B cell (primary cell): ENCODE measurements at regions not wholly inside any gene's neighbourhood (a gene's known extent, or its start where the extent isn't known, plus 50 kb on each side); places are given as distances from the start of the nearest gene placed in this dataset.

Experiments used
- ATAC-seq: fragments of 200-7000 bp; cut with Tn5 transposase; one replicate; pipeline ENCODE4 v1.10.0; 2021; ENCODE audit warnings: low read depth, mild to moderate bottlenecking, moderate number of reproducible peaks, moderate library complexity
- CTCF ChIA-PET: fragments of 350-600 bp; sonication (Branson Sonifier 250); formaldehyde crosslinking; loops from one replicate; lab custom pipeline; 2021; ENCODE audit warnings: antibody characterized with exemption, inconsistent platforms; lab: Charles Lee
- POLR2A ChIA-PET: fragments of 350-600 bp; sonication (Branson Sonifier 250); formaldehyde crosslinking; loops from one replicate; lab custom pipeline; 2021; ENCODE audit warnings: antibody characterized with exemption; lab: Charles Lee
- DNase-seq: peaks from one replicate; pipeline ENCODE4 v3.0.0; 2013
- H2AFZ ChIP-seq: 2 replicates; pipeline ENCODE4 v1.6.1; 2012; ENCODE audit warnings: mild to moderate bottlenecking, low read depth, low read length; ENCODE audit not compliant: insufficient read depth, poor library complexity, severe bottlenecking
- H3K27ac ChIP-seq, 2 donors: 1 replicate in 1 of 2; 2 replicates in 1 of 2; pipeline ENCODE4 v1.5.1; 2012 to 2013; ENCODE audit warnings: low read length in 2 of 2, mild to moderate bottlenecking in 2 of 2, moderate library complexity in 1 of 2
- H3K27me3 ChIP-seq, 4 experiments: fragments of 200-600 bp in 1 of 4; sonication (generic) in 1 of 4; replicated peaks in 1 of 4; 1 replicate in 2 of 4; 2 replicates in 2 of 4; pipeline versions ENCODE4 v1.6.1 to v1.7.0; 2013 to 2016; ENCODE audit warnings: low read length in 3 of 4, mild to moderate bottlenecking in 2 of 4, mixed read lengths in 1 of 4, moderate library complexity in 1 of 4; ENCODE audit not compliant: insufficient read depth in 4 of 4, control insufficient read depth in 3 of 4; ENCODE audit errors: control extremely low read depth in 1 of 4
- H3K36me3 ChIP-seq, 2 experiments: replicated peaks in 1 of 2; 1 replicate in 1 of 2; 2 replicates in 1 of 2; pipeline versions ENCODE4 v1.6.1 to v1.7.1; 2013; ENCODE audit warnings: low read length in 1 of 2; ENCODE audit not compliant: insufficient read depth in 2 of 2, control insufficient read depth in 1 of 2; ENCODE audit errors: control extremely low read depth in 1 of 2, extremely low read depth in 1 of 2
- H3K4me1 ChIP-seq, 2 donors: fragments of 200-600 bp in 1 of 2; sonication (generic) in 1 of 2; 1 replicate in 1 of 2; 2 replicates in 1 of 2; pipeline versions ENCODE4 v1.5.1 to v1.6.1; 2013 to 2017; ENCODE audit warnings: low read length in 2 of 2; ENCODE audit not compliant: control insufficient read depth in 2 of 2, insufficient read depth in 2 of 2
- H3K4me2 ChIP-seq: replicated peaks from 2 replicates; pipeline ENCODE3; 2012; ENCODE audit warnings: mild to moderate bottlenecking, low read depth, low read length; ENCODE audit not compliant: poor library complexity, severe bottlenecking
- H3K4me3 ChIP-seq, 5 experiments: fragments of 200-600 bp in 1 of 5; sonication (generic) in 1 of 5; 1 replicate in 3 of 5; 2 replicates in 2 of 5; pipeline versions ENCODE4 v1.5.1 to v1.7.0; 2011 to 2016; ENCODE audit warnings: low read length in 4 of 5, mild to moderate bottlenecking in 4 of 5, low read depth in 2 of 5, control low read depth in 1 of 5, moderate library complexity in 1 of 5; ENCODE audit not compliant: insufficient read depth in 1 of 5; ENCODE audit errors: control extremely low read depth in 1 of 5, extremely low read depth in 1 of 5
- H3K79me2 ChIP-seq: fragments of 200-600 bp; sonication (generic); one replicate; pipeline ENCODE4 v1.6.0; 2016; ENCODE audit warnings: low read length; ENCODE audit not compliant: control insufficient read depth, insufficient read depth
- H3K9ac ChIP-seq: fragments of 200-600 bp; sonication (generic); 2 replicates; pipeline ENCODE4 v1.6.1; 2017; ENCODE audit warnings: mild to moderate bottlenecking, low read length, moderate library complexity
- H3K9me3 ChIP-seq, 3 donors: one replicate each; pipeline versions ENCODE4 v1.6.1 to v1.7.1; 2013; ENCODE audit warnings: low read length in 2 of 3; ENCODE audit not compliant: control insufficient read depth in 2 of 3, insufficient read depth in 1 of 3; ENCODE audit errors: control extremely low read depth in 1 of 3
- H4K20me1 ChIP-seq: 2 replicates; pipeline ENCODE4 v1.6.0; 2012; ENCODE audit warnings: mild to moderate bottlenecking, low read length; ENCODE audit not compliant: insufficient read depth, control insufficient read depth, poor library complexity, severe bottlenecking
- H3K27ac Mint-ChIP-seq: one replicate; pipeline ENCODE4 v1.8.0; 2021; ENCODE audit warnings: mixed read lengths
- H3K27me3 Mint-ChIP-seq: one replicate; pipeline ENCODE4 v1.8.0; 2021; ENCODE audit warnings: mixed read lengths
- H3K4me1 Mint-ChIP-seq: one replicate; pipeline ENCODE4 v1.8.0; 2021; ENCODE audit warnings: mixed read lengths
- H3K4me3 Mint-ChIP-seq: one replicate; pipeline ENCODE4 v1.8.0; 2021; ENCODE audit warnings: mixed read lengths
- H3K9me3 Mint-ChIP-seq: one replicate; pipeline ENCODE4 v1.8.0; 2022; ENCODE audit warnings: mixed read lengths; ENCODE audit not compliant: insufficient read depth
- CTCF ChIP-seq: fragments of 200-600 bp; IDR thresholded peaks from one replicate; pipeline ENCODE4 v1.8.0; 2022; ENCODE audit warnings: antibody characterized with exemption, mild to moderate bottlenecking
- EZH2 ChIP-seq: IDR thresholded peaks from 2 replicates; pipeline ENCODE4 v1.6.1; 2012; ENCODE audit warnings: borderline replicate concordance, low read depth, mild to moderate bottlenecking, moderate library complexity, low read length; ENCODE audit not compliant: insufficient read depth, poor library complexity, severe bottlenecking
- WGBS: methylation state at CpG from one replicate; pipeline ENCODE4 v1.1.5; 2013; ENCODE audit warnings: missing lambda C conversion rate; ENCODE audit not compliant: insufficient coverage; 5-methylcytosine and 5-hydroxymethylcytosine counted together
- intact Hi-C: fragments of 100-400 bp; cut with micrococcal nuclease; formaldehyde crosslinking; loops from one replicate; pipeline ENCODE4 v1.10.0; 2022

GRCh38 chr14:71311061-71311460, 403.8 kb downstream of the PCNX1 start:
- TF ChIP-seq CTCF = no peak
- TF ChIP-seq EZH2 = no peak
- peaks cover 5% of the 10 kb centered on the region for H3K9me3 Mint-ChIP-seq
- Histone ChIP-seq H3K27ac (no peak overlapping the region), H3K79me2 (no peaks in the 10 kb centered on the region), H3K4me2 (no peak overlapping the region), H2AFZ (no peak overlapping the region), H3K9me3 (peaks cover 0 to 8% (median 1%) of the 10 kb centered on the region in 3 donors), H3K4me1 (peaks cover 0 to 5% of the 10 kb centered on the region in 2 donors), H4K20me1 (no peaks in the 10 kb centered on the region), H3K9ac (no peak overlapping the region), H3K27me3 (peaks cover 0 to 7% (median 6%) of the 10 kb centered on the region in 4 experiments), H3K36me3 (no peaks in the 10 kb centered on the region), H3K4me3 (no peak overlapping the region)
- H3K4me3 Mint-ChIP-seq = no peak overlapping the region
- no peak overlapping the region for H3K27ac Mint-ChIP-seq
- H3K4me1 Mint-ChIP-seq = no peaks in the 10 kb centered on the region
- CTCF ChIA-PET = no interaction called here
- intact Hi-C loops = loop anchor here (10.0 kb wide), 1 partner anchor 196 kb away; no protein-coding TSS in a partner anchor
- peaks cover 27% of the 10 kb centered on the region for H3K27me3 Mint-ChIP-seq
- POLR2A ChIA-PET = no interaction called here
- 96% methylated on average over 10 of the region's 10 CpGs for whole genome bisulfite sequencing
- no peak for DNase-seq
- no peak for ATAC-seq

GRCh38 chr14:71314717-71315116, 407.5 kb downstream of the PCNX1 start:
- no peak overlapping the region for H3K27ac Mint-ChIP-seq
- Histone ChIP-seq H3K79me2 (no peaks in the 10 kb centered on the region), H4K20me1 (no peaks in the 10 kb centered on the region), H3K4me3 (no peak overlapping the region), H3K4me1 (peaks cover 3 to 10% of the 10 kb centered on the region in 2 donors), H3K27me3 (peaks cover 0 to 7% (median 0%) of the 10 kb centered on the region in 4 experiments), H2AFZ (no peak overlapping the region), H3K4me2 (no peak overlapping the region), H3K36me3 (no peaks in the 10 kb centered on the region), H3K27ac (no peak overlapping the region), H3K9ac (no peak overlapping the region), H3K9me3 (peaks cover 0 to 8% (median 1%) of the 10 kb centered on the region in 3 donors)
- ATAC-seq = no peak
- H3K4me1 Mint-ChIP-seq = peaks cover 4% of the 10 kb centered on the region
- DNase-seq = no peak
- intact Hi-C loops = loop anchor here (10.0 kb wide), 1 partner anchor 200 kb away; no protein-coding TSS in a partner anchor
- H3K9me3 Mint-ChIP-seq = peaks cover 5% of the 10 kb centered on the region
- TF ChIP-seq EZH2 (no peak), CTCF (no peak)
- H3K27me3 Mint-ChIP-seq = peaks cover 5% of the 10 kb centered on the region
- CTCF ChIA-PET = interaction anchor here (1.1 kb wide), 1 partner anchor 91 kb away, joined by 3 read pairs; no protein-coding TSS in a partner anchor
- H3K4me3 Mint-ChIP-seq = no peak overlapping the region
- WGBS = 100% methylated on average over 2 of the region's 2 CpGs
- POLR2A ChIA-PET = no interaction called here
